Neural cell (in vitro differentiated cells): ENCODE measurements at regions not wholly inside any gene's neighbourhood (a gene's known extent, or its start where the extent isn't known, plus 50 kb on each side); places are given as distances from the start of the nearest gene placed in this dataset.

Source experiments
- H2AFZ ChIP-seq: fragments of 200-600, 300-800 bp; sonication (generic), shearing (Covaris generic); 2 replicates; pipeline ENCODE4 v1.6.0; 2014; ENCODE audit warnings: low read depth, mild to moderate bottlenecking, antibody characterized with exemption, low read length, moderate library complexity
- H3F3A ChIP-seq: fragments of 200-600 bp; shearing (Covaris generic); 2 replicates; pipeline ENCODE4 v1.6.1; 2016; ENCODE audit warnings: mild to moderate bottlenecking, moderate library complexity, mixed read lengths, antibody characterized with exemption, low read length; ENCODE audit not compliant: insufficient read depth, poor library complexity, severe bottlenecking
- H3K27ac ChIP-seq: fragments of 200-600, 300-800 bp; sonication (generic), shearing (Covaris generic); 2 replicates; pipeline ENCODE4 v1.5.1; 2014; ENCODE audit warnings: mild to moderate bottlenecking, low read length, moderate library complexity
- H3K27me3 ChIP-seq: fragments of 300-800, 200-600 bp; sonication (generic), shearing (Covaris generic); 2 replicates; pipeline ENCODE4 v1.6.0; 2014; ENCODE audit warnings: mild to moderate bottlenecking, low read depth, low read length, moderate library complexity; ENCODE audit not compliant: insufficient read depth
- H3K36me3 ChIP-seq: fragments of 300-800, 200-600 bp; sonication (generic), shearing (Covaris generic); 2 replicates; pipeline ENCODE4 v1.5.1; 2014; ENCODE audit warnings: mild to moderate bottlenecking, antibody characterized with exemption, low read length, moderate library complexity; ENCODE audit not compliant: insufficient read depth
- H3K4me2 ChIP-seq: fragments of 300-800, 200-600 bp; sonication (generic), shearing (Covaris generic); 2 replicates; pipeline ENCODE4 v1.6.0; 2014; ENCODE audit warnings: mild to moderate bottlenecking, low read length
- H3K4me3 ChIP-seq: fragments of 300-800, 200-600 bp; sonication (generic), shearing (Covaris generic); 2 replicates; pipeline ENCODE4 v1.5.1; 2014; ENCODE audit warnings: mild to moderate bottlenecking, low read length, moderate library complexity
- H3K79me2 ChIP-seq: fragments of 200-600 bp; shearing (Covaris generic); replicated peaks from 2 replicates; pipeline ENCODE4 v1.6.0; 2014; ENCODE audit warnings: mild to moderate bottlenecking, low read length, moderate library complexity; ENCODE audit not compliant: insufficient read depth
- H3K9ac ChIP-seq: fragments of 300-800, 200-600 bp; sonication (generic), shearing (Covaris generic); 2 replicates; pipeline ENCODE4 v1.6.1; 2016; ENCODE audit warnings: mild to moderate bottlenecking, low read length, mixed read lengths
- H3K9me2 ChIP-seq: fragments of 200-600 bp; shearing (Covaris generic); 2 replicates; pipeline ENCODE4 v1.6.1; 2016; ENCODE audit warnings: mild to moderate bottlenecking, low read length, mixed read lengths; ENCODE audit not compliant: insufficient read depth
- H3K9me3 ChIP-seq: fragments of 200-600, 300-800 bp; sonication (generic), shearing (Covaris generic); 2 replicates; pipeline ENCODE4 v1.6.1; 2016; ENCODE audit warnings: mild to moderate bottlenecking, mixed run types, low read length, moderate library complexity, mixed read lengths
- H4K20me1 ChIP-seq: fragments of 200-600 bp; shearing (Covaris generic); 2 replicates; pipeline ENCODE4 v1.6.1; 2016; ENCODE audit warnings: mild to moderate bottlenecking, mixed run types; ENCODE audit not compliant: insufficient read depth
- CTCF ChIP-seq: fragments of 450-650 bp; IDR thresholded peaks from 2 replicates; pipeline ENCODE4 v1.5.1; 2014; ENCODE audit warnings: antibody characterized with exemption, mild to moderate bottlenecking, moderate library complexity; ENCODE audit not compliant: poor library complexity, severe bottlenecking
- EP300 ChIP-seq: fragments of 450-650 bp; conservative IDR thresholded peaks from 2 replicates; pipeline ENCODE4 v1.6.1; 2014; ENCODE audit warnings: antibody characterized with exemption, mild to moderate bottlenecking, moderate library complexity; ENCODE audit not compliant: poor library complexity, severe bottlenecking
- EZH2 ChIP-seq: fragments of 200-600, 300-800 bp; shearing (Covaris generic), sonication (generic); IDR thresholded peaks from 2 replicates; pipeline ENCODE4 v1.6.1; 2014; ENCODE audit warnings: antibody characterized with exemption, low read length, borderline replicate concordance, mild to moderate bottlenecking; ENCODE audit not compliant: insufficient read depth, poor library complexity, severe bottlenecking
- MXI1 ChIP-seq: fragments of 450-650 bp; conservative IDR thresholded peaks from 2 replicates; pipeline ENCODE4 v1.6.1; 2014; ENCODE audit warnings: antibody characterized with exemption, mild to moderate bottlenecking; ENCODE audit not compliant: poor library complexity, severe bottlenecking
- POLR2AphosphoS5 ChIP-seq: IDR thresholded peaks from 2 replicates; pipeline ENCODE4 v1.6.1; 2012
- RAD21 ChIP-seq: fragments of 450-650 bp; conservative IDR thresholded peaks from 2 replicates; pipeline ENCODE4 v1.6.1; 2014; ENCODE audit warnings: antibody characterized with exemption, mild to moderate bottlenecking, moderate library complexity
- REST ChIP-seq: IDR thresholded peaks from 2 replicates; pipeline ENCODE4 v1.6.1; 2012; ENCODE audit warnings: borderline replicate concordance
- SMC3 ChIP-seq: fragments of 450-650 bp; conservative IDR thresholded peaks from 2 replicates; pipeline ENCODE4 v1.6.1; 2014; ENCODE audit warnings: antibody characterized with exemption, mild to moderate bottlenecking, moderate library complexity; ENCODE audit not compliant: poor library complexity
- TAF1 ChIP-seq: IDR thresholded peaks from 2 replicates; pipeline ENCODE4 v1.6.1; 2012; ENCODE audit warnings: low read depth

- Histone ChIP-seq H3F3A (no peaks in the 10 kb centered on the region), H3K36me3 (no peaks in the 10 kb centered on the region)
Measured at GRCh38 chr11:98659431-98659830, 361.3 kb upstream of the CNTN5 start.

GRCh38 chr11:98674390-98674789 lies 346.4 kb upstream of the CNTN5 start:
- Histone ChIP-seq H3K36me3 (no peaks in the 10 kb centered on the region), H3K4me2 (no peak overlapping the region), H3K27me3 (no peaks in the 10 kb centered on the region), H3K27ac (no peak overlapping the region), H3K4me3 (no peak overlapping the region), H3K79me2 (no peaks in the 10 kb centered on the region), H3K9ac (no peak overlapping the region), H3K9me2 (no peaks in the 10 kb centered on the region), H3F3A (no peaks in the 10 kb centered on the region), H4K20me1 (no peaks in the 10 kb centered on the region), H3K9me3 (no peaks in the 10 kb centered on the region), H2AFZ (no peak overlapping the region)
- TF ChIP-seq POLR2AphosphoS5 (no peak), CTCF (no peak), EP300 (no peak), RAD21 (no peak), REST (no peak), TAF1 (no peak), SMC3 (no peak)

More at GRCh38 chr11:98659431-98659830, 361.3 kb upstream of the CNTN5 start:
- H3K9me2 ChIP-seq: no peaks in the 10 kb centered on the region
- no peak overlapping the region for H3K9ac ChIP-seq
- no peaks in the 10 kb centered on the region for H4K20me1 ChIP-seq
- H3K27ac ChIP-seq: no peak overlapping the region
- no peak overlapping the region for H3K4me3 ChIP-seq
- no peak for TF ChIP-seq EZH2
- no peak for TF ChIP-seq RAD21
- TF ChIP-seq REST: no peak
- no peak for TF ChIP-seq EP300
- TF ChIP-seq SMC3: no peak
- TF ChIP-seq POLR2AphosphoS5: no peak
- no peak for TF ChIP-seq MXI1
- no peak for TF ChIP-seq TAF1
- no peak for TF ChIP-seq CTCF
- H3K9me3 ChIP-seq: no peaks in the 10 kb centered on the region
- H3K27me3 ChIP-seq: peaks cover 2% of the 10 kb centered on the region
- H2AFZ ChIP-seq: no peak overlapping the region
- H3K79me2 ChIP-seq: no peaks in the 10 kb centered on the region
- H3K4me2 ChIP-seq: no peak overlapping the region
